ENCODE measurements at regions not wholly inside any gene's neighbourhood (a gene's known extent, or its start where the extent isn't known, plus 50 kb on each side); places are given as distances from the start of the nearest gene placed in this dataset.

DNA sequence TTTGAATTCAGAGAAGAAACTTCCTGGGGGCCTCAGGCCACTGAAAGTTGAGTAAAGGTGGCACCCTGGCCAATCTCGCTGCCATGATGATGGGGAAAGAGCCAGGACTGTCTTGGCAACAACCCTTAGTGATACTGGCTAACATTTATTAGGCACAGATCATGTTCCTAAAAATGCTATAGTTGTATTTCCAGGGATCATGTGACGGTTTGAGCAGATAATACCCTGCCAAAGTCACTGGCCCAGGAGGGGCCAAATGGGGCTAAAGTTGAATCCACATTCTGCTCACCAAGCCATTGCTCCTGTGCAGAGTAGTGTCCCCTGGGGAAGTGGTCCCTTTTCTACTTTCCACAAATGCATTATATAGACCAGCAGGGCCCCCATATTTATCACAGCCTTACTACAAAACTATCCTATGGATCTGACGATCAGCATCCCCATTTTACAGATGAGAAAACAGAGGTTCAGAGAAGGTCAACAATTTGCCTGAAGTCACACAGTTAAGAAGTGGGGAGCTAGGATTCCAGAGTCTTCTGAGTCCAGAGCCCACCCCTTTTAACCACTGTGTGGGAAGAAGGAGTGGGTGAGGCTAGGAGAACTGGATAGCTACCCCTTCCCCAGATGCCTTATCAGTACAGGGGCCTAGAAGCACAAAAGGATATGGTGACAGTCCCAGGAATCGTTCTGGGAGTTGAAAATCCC is 300.0 kb upstream of the IRX3 start:
- no peak overlapping the region for H3K4me3 ChIP-seq (ENCODE audit: low read depth, low read length)
- TF ChIP-seq, protein P1, sequence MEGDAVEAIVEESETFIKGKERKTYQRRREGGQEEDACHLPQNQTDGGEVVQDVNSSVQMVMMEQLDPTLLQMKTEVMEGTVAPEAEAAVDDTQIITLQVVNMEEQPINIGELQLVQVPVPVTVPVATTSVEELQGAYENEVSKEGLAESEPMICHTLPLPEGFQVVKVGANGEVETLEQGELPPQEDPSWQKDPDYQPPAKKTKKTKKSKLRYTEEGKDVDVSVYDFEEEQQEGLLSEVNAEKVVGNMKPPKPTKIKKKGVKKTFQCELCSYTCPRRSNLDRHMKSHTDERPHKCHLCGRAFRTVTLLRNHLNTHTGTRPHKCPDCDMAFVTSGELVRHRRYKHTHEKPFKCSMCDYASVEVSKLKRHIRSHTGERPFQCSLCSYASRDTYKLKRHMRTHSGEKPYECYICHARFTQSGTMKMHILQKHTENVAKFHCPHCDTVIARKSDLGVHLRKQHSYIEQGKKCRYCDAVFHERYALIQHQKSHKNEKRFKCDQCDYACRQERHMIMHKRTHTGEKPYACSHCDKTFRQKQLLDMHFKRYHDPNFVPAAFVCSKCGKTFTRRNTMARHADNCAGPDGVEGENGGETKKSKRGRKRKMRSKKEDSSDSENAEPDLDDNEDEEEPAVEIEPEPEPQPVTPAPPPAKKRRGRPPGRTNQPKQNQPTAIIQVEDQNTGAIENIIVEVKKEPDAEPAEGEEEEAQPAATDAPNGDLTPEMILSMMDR (IDR thresholded peaks at IDR 0.05; ENCODE audit: low read depth, low read length): no peak

DNA sequence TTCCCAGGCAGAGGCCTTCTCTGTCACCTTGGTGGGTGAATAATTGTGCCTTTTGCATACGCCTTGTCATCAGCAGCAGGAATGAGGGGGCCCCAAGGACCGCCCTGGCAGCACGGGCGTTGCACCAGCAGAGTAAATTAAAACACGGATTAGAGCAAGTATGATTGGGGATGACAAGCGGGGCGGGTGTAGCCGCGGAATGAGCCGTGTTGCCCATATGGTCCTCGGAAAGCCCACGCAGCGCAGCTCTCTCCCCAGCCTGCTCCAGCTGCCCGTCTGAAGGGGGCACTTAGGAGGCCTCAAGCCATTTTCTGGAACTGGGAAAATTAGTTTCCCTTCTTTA is 299.4 kb upstream of the IRX3 start:
- TF ChIP-seq, protein P1 (IDR thresholded peaks at IDR 0.05; ENCODE audit: low read depth, low read length): no peak

DNA sequence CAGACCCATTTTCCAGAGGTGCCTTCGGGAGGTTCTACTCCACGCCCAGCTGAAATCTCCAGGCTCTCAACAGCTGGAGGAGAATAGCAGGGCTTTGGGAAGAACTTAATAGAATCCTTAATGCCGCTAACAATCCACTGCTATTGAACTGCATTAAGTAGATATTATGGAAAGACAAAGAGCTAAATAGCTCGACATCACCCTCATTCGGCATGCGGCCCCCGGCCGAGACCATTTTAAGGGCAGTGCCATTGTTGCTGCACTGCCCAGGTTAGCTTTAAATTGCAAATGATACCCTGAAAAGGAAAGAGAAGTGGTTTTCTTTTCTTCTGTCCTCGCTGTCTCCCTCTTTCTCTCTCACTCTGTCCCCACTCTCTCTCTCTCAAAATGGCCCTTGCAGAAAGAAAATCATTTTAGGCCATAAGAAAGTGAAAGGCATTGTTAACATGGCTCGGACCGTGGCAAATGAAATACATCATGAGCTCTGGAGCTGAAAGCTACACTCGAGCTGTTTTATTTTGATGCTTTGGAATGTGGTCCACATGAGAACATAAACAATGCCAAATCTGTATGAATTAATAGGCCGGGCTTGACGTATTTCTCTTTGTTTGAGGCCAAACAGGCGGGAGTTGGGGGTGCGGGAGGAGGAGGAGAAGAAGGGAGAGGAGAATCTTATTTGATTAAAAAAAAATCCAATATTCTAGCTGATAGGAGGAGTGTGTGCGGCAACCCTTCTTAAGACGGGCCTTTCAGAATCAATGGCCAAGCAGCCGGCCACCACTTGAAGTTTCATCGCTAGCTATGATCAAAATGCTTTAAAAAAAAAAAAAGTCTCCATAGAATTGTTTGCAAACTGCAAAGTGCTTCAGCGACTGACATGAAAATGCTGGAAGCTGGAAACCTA is 298.8 kb upstream of the IRX3 start:
- H3K4me3 ChIP-seq (ENCODE audit: low read depth, low read length): no peak overlapping the region
- TF ChIP-seq, protein P1 (IDR thresholded peaks at IDR 0.05; ENCODE audit: low read depth, low read length): no peak

More for the DNA sequence above, 299.4 kb upstream of the IRX3 start:
- no peak overlapping the region for H3K4me3 ChIP-seq (ENCODE audit: low read depth, low read length)

DNA sequence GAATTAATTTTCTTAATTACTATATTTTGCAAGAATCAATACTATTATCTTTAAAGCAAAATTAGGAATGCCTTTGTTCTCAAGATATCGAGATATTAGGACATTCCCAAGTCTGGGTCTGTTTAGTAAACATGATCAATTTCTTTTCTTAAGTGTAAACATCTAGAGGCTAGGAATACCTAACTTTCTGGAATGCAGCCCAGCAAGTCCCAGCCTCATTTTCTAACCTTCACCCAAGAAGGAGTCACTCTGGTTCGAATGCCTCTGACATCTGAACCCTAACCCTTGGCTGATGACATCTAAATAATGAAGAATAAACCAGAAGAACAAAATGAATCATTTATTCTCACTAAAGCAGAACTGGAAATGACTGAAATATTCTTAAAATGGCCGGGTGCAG is 297.5 kb upstream of the IRX3 start:
- H3K4me3 ChIP-seq (ENCODE audit: low read depth, low read length): no peak overlapping the region
- TF ChIP-seq, protein P1 (IDR thresholded peaks at IDR 0.05; ENCODE audit: low read depth, low read length): no peak

DNA sequence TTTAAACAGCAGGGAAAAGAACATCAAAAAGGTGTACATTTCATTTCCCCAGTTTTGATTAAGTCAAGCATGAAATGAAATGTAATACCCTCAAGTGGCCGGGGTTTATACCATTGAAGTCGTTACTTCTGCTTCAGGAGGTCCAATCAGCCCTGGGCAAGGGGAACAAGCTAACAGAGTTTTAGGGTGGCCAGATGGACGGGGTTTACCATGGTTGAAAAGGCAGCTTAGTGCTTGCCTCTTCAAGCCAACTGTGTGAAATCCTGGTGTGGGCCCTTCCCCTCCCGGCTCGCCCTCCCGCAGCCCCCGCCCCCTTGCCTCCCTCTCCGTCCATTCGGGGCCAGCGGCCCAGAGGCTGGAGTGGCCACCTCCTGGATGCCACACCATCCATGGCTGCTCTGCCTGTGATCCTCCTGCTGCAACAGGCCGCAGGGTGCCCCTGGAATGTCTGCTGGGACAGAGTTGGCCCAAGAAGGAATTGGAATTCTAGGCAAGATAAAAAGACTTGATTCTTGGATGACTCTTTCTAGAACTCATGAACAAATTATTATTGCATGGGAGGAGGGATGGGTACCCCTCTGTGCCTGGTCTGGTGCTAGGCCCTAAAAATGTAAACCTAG is 296.2 kb upstream of the IRX3 start:
- no peak overlapping the region for H3K4me3 ChIP-seq (ENCODE audit: low read depth, low read length)
- TF ChIP-seq, protein P1 (IDR thresholded peaks at IDR 0.05; ENCODE audit: low read depth, low read length): no peak

DNA sequence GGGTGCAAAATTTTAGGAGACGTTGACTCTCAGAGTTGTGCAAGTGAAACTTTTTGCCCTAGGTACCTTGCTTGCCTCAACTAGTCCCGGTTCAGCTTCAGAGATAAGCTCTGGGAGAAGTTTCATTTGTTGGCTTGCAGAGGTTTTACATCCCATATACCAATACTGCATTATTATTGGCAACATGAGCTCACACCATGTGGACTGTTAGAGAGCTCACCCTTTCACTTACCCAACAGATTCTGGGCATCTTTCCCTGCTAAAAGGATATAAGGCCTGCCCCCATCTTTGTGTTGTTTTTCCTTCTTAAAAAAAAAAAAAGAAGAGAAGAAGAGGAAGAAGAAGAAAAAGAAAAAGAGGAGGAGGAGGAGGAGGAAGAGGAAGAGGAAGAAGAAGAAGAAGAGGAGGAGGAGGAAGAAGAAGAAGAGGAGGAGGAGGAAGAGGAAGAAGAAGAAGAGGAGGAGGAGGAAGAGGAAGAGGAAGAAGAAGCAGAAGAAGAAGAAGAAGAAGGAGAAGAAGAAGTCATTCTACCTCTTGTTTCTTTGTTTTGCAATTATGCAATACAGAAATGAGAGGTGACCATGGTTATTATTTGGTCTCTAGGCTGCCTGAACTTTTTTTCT is 292.6 kb upstream of the IRX3 start:
- TF ChIP-seq, protein P1 (IDR thresholded peaks at IDR 0.05; ENCODE audit: low read depth, low read length): no peak
- H3K4me3 ChIP-seq (ENCODE audit: low read depth, low read length): no peak overlapping the region

All from WI38 (cell line).